ENCODE measurements at regions not wholly inside any gene's neighbourhood (a gene's known extent, or its start where the extent isn't known, plus 50 kb on each side); places are given as distances from the start of the nearest gene placed in this dataset.

DNA sequence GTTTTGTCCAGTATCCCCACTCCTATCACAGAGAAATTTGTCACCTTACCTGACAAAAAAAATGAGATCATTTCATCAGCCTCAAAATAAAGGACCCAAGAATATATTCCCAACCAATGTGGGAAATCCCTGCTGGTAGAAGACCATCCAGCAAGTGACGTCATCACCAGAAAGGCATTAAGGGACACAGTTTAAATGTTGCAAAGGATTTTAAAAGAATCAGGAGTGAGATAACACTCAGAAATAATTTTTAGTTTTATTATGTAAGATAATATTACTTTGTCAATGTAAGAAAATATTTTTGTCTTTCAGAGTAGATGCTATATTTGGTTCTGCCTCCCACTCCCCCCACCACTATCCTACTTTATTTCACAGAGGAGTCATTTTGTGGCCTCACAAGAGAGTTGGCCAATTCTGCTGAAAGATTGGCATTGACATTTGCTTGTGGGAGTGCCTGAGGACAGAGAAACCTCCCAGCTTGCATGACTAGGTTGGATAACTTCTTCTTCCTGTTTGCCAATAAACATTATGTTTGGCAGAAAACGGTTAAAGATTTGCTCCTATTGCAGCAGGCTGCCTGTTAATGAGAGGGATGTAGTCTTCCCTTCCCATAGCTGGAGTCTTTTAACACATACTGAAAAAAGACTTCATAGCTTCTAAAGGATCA is 288.6 kb upstream of the DAB2 start:
- Histone ChIP-seq H3K9me3 (no peaks in the 10 kb centered on the region), H3K36me3 (no peaks in the 10 kb centered on the region), H3K4me1 (peaks cover 0 to 8% (median 0%) of the 10 kb centered on the region in 12 donors), H3K27me3 (no peaks in the 10 kb centered on the region), H3K4me3 (no peak overlapping the region), H3K27ac (peak overlapping the region in 2 of 12 donors; percentile 6 to 25)
- WGBS, 4 donors, result 38 to 57% (median 51%) methylated on average over 2 of the region's 2 CpGs
- intact Hi-C loops (cut with DNase I), result loop anchor here in 9 of 10 donors (5.0 to 10.0 kb wide), 6 partner anchors 971 to 1164 kb away; no protein-coding TSS in a partner anchor
- TF ChIP-seq, protein P1, sequence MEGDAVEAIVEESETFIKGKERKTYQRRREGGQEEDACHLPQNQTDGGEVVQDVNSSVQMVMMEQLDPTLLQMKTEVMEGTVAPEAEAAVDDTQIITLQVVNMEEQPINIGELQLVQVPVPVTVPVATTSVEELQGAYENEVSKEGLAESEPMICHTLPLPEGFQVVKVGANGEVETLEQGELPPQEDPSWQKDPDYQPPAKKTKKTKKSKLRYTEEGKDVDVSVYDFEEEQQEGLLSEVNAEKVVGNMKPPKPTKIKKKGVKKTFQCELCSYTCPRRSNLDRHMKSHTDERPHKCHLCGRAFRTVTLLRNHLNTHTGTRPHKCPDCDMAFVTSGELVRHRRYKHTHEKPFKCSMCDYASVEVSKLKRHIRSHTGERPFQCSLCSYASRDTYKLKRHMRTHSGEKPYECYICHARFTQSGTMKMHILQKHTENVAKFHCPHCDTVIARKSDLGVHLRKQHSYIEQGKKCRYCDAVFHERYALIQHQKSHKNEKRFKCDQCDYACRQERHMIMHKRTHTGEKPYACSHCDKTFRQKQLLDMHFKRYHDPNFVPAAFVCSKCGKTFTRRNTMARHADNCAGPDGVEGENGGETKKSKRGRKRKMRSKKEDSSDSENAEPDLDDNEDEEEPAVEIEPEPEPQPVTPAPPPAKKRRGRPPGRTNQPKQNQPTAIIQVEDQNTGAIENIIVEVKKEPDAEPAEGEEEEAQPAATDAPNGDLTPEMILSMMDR (IDR thresholded peaks at IDR 0.05), result no peak
- no peak for TF ChIP-seq POLR2A (IDR thresholded peaks at IDR 0.05)
- ATAC-seq (peak in 2 of 4 donors; percentile 56 to 72), DNase-seq (peak in 1 of 5 donors; percentile 7)

DNA sequence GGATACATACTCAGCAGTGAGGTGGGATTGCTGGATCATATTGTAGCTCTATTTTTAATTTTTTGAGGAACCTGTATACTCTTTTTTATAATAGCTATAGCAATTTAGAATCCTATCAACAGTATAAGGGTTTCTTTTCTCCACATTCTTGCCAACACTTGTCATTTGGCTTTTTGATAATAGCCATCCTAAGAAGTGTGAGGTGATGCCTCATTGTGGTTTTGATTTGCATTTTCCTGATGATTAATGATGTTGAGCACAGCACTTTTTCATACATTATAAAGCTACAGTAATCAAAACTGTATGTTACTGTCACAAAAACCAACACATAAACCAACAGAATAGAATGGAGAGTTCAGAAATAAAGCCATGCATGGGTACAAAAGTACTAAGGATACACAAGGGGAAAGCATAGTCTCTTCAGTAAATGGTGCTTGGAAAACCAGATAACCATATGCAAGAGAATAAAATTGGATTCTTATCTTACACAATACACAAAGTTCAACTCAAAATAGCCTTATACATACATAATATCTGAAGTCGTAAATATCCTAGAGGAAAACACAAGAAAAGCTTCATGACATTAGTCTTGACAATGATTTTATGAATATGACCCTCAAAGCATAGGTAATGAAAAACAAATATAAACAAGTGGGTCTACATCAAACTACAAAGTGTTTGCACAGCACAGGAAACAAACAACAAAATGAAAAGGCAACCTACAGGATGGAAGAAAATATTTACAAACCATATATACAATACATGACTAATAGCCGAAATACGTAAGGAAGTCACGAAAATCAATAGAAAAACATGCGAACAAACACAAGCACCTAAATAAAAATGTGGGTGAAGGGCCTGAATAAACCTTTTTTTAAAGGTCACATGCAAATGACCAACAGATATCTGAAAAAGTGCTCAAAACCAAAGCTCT is 287.8 kb upstream of the DAB2 start:
- 85 to 95% (median 91%) methylated on average over 5 of the region's 5 CpGs for WGBS, 4 donors
- H3K9me3 ChIP-seq, result no peaks in the 10 kb centered on the region
- no peak for ATAC-seq
- H3K36me3 ChIP-seq, result no peaks in the 10 kb centered on the region
- TF ChIP-seq POLR2A (IDR thresholded peaks at IDR 0.05), result no peak
- TF ChIP-seq, protein P1 (IDR thresholded peaks at IDR 0.05), result no peak
- no peak overlapping the region for H3K27ac ChIP-seq
- no peaks in the 10 kb centered on the region for H3K27me3 ChIP-seq
- intact Hi-C loops (cut with DNase I), result loop anchor here in 9 of 10 donors (5.0 to 10.0 kb wide), 6 partner anchors 972 to 1165 kb away; no protein-coding TSS in a partner anchor
- H3K4me1 ChIP-seq, result peaks cover 0 to 8% (median 0%) of the 10 kb centered on the region in 12 donors
- DNase-seq, result no peak
- no peak overlapping the region for H3K4me3 ChIP-seq

DNA sequence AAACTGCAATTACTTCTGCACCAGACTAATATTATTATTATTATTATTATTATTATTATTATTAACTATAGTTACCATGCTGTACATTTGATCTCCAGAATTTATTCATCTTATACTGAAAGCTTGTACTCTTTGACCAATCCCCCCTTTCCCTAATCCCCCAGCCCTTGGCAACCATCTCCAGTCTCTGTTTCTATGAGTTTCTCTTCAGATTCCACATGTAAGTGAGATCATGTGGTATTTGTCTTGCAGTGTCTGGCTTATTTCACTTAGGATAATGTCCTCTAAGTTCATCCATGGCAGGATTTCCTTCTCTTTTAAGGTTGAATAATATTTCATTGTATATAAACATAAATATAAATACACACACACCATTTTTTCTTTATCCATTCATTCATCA is 287.0 kb upstream of the DAB2 start:
- no peak for TF ChIP-seq POLR2A (IDR thresholded peaks at IDR 0.05)
- TF ChIP-seq, protein P1 (IDR thresholded peaks at IDR 0.05), result no peak
- Histone ChIP-seq H3K27me3 (no peaks in the 10 kb centered on the region), H3K9me3 (no peaks in the 10 kb centered on the region), H3K4me1 (peaks cover 0 to 8% (median 0%) of the 10 kb centered on the region in 12 donors), H3K4me3 (no peak overlapping the region), H3K36me3 (no peaks in the 10 kb centered on the region), H3K27ac (no peak overlapping the region)
- ATAC-seq, result no peak
- no peak for DNase-seq
- intact Hi-C loops (cut with DNase I), result loop anchor here in 9 of 10 donors (5.0 to 10.0 kb wide), 6 partner anchors 973 to 1165 kb away; no protein-coding TSS in a partner anchor

DNA sequence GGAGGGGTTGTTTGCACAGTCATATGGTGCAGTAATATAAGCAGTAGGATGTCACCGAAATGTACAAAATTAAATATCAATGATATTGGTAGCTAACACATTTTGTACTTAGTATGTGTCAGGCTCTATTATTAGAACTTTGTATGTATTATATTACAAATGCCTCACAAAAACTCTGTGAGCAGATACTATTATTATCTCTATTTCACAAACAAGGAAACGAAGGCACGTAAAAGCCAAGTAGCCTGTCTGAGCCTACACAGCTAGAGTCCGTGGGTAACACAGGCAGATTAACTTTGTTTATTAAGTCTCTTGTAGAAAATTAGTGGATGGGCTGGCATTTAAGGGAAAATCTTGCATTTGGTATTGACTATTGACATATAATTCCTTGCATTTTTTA is 284.3 kb upstream of the DAB2 start:
- WGBS, 4 donors, result 71 to 78% (median 75%) methylated on average over 4 of the region's 4 CpGs
- Histone ChIP-seq H3K9me3 (no peaks in the 10 kb centered on the region), H3K27me3 (peaks cover 0 to under 1% (median 0%) of the 10 kb centered on the region in 9 donors), H3K4me3 (no peak overlapping the region), H3K27ac (no peak overlapping the region), H3K4me1 (peaks cover 0 to 3% (median 0%) of the 10 kb centered on the region in 12 donors), H3K36me3 (no peaks in the 10 kb centered on the region)
- DNase-seq (no peak), ATAC-seq (no peak)
- intact Hi-C loops (cut with DNase I), result no loop called here
- TF ChIP-seq, protein P1 (IDR thresholded peaks at IDR 0.05), result no peak
- no peak for TF ChIP-seq POLR2A (IDR thresholded peaks at IDR 0.05)

All from heart left ventricle (tissue), 16 donors.